HEK293 (cell line): ENCODE measurements at regions not wholly inside any gene's neighbourhood (a gene's known extent, or its start where the extent isn't known, plus 50 kb on each side); places are given as distances from the start of the nearest gene placed in this dataset.

Experiments used
- KLF10 ChIP-seq: fragments of 450-650 bp; IDR thresholded peaks from 2 replicates; pipeline ENCODE4 v1.5.1; 2018; ENCODE audit warnings: missing biosample characterization, mild to moderate bottlenecking, missing genetic modification characterization
- KLF16 ChIP-seq: fragments of 450-650 bp; formaldehyde crosslinking; IDR thresholded peaks from 2 replicates; pipeline ENCODE4 v1.5.1; 2017; ENCODE audit warnings: missing biosample characterization, missing genetic modification characterization
- ZNF521 ChIP-seq: fragments of 450-650 bp; formaldehyde crosslinking; IDR thresholded peaks from 2 replicates; pipeline ENCODE4 v1.5.1; 2017; ENCODE audit warnings: missing biosample characterization, mild to moderate bottlenecking, missing genetic modification characterization
- ZNF791 ChIP-seq: fragments of 450-650 bp; formaldehyde crosslinking; IDR thresholded peaks from 2 replicates; pipeline ENCODE4 v1.5.1; 2016; ENCODE audit warnings: missing biosample characterization, missing genetic modification characterization
- ZNF837 ChIP-seq: fragments of 450-650 bp; formaldehyde crosslinking; IDR thresholded peaks from 2 replicates; pipeline ENCODE4 v1.5.1; 2016; ENCODE audit warnings: missing biosample characterization, missing genetic modification characterization
- TF ChIP-seq, protein P1 (sequence below): fragments of 450-650 bp; formaldehyde crosslinking; IDR thresholded peaks from 2 replicates; pipeline ENCODE4 v1.5.1; 2016; ENCODE audit warnings: missing biosample characterization, missing genetic modification characterization
- TF ChIP-seq, protein P2 (sequence below): fragments of 450-650 bp; formaldehyde crosslinking; IDR thresholded peaks from 2 replicates; pipeline ENCODE4 v1.5.1; 2016; ENCODE audit warnings: missing biosample characterization, missing genetic modification characterization
- TF ChIP-seq, protein P3 (sequence below): fragments of 450-650 bp; formaldehyde crosslinking; optimal IDR thresholded peaks from 2 replicates; pipeline ENCODE3; 2016; ENCODE audit warnings: missing biosample characterization, mild to moderate bottlenecking, missing genetic modification characterization

DNA sequence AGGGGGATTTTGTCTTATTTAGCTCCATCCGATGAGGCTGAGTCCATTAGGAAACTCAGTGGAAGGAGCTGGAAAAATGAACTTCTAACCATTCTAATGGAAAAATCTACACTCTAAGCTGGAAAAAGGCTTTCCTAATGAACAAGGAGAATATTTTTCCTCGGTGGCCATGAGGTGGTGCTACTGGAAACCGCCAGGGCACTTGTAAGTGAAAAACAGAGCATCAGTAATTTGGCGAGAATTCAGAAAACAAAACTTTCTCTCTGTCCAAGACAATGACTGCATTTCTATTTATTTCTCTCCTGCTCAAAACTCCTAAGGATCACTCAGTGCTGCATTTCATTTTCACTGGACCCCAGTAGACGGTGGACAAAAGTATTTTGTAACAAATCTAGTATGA, 237.6 kb downstream of the TENT4A start:
- TF ChIP-seq KLF10 (tag by site-specific recombination) (no peak), KLF16 (tag by site-specific recombination) (no peak), ZNF791 (tag by site-specific recombination) (no peak), ZNF521 (no peak), ZNF837 (tag by site-specific recombination) (no peak)
- TF ChIP-seq, protein P1, sequence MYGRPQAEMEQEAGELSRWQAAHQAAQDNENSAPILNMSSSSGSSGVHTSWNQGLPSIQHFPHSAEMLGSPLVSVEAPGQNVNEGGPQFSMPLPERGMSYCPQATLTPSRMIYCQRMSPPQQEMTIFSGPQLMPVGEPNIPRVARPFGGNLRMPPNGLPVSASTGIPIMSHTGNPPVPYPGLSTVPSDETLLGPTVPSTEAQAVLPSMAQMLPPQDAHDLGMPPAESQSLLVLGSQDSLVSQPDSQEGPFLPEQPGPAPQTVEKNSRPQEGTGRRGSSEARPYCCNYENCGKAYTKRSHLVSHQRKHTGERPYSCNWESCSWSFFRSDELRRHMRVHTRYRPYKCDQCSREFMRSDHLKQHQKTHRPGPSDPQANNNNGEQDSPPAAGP = no peak
- TF ChIP-seq, protein P2, sequence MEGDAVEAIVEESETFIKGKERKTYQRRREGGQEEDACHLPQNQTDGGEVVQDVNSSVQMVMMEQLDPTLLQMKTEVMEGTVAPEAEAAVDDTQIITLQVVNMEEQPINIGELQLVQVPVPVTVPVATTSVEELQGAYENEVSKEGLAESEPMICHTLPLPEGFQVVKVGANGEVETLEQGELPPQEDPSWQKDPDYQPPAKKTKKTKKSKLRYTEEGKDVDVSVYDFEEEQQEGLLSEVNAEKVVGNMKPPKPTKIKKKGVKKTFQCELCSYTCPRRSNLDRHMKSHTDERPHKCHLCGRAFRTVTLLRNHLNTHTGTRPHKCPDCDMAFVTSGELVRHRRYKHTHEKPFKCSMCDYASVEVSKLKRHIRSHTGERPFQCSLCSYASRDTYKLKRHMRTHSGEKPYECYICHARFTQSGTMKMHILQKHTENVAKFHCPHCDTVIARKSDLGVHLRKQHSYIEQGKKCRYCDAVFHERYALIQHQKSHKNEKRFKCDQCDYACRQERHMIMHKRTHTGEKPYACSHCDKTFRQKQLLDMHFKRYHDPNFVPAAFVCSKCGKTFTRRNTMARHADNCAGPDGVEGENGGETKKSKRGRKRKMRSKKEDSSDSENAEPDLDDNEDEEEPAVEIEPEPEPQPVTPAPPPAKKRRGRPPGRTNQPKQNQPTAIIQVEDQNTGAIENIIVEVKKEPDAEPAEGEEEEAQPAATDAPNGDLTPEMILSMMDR (tag by site-specific recombination) = no peak
- TF ChIP-seq, protein P3, sequence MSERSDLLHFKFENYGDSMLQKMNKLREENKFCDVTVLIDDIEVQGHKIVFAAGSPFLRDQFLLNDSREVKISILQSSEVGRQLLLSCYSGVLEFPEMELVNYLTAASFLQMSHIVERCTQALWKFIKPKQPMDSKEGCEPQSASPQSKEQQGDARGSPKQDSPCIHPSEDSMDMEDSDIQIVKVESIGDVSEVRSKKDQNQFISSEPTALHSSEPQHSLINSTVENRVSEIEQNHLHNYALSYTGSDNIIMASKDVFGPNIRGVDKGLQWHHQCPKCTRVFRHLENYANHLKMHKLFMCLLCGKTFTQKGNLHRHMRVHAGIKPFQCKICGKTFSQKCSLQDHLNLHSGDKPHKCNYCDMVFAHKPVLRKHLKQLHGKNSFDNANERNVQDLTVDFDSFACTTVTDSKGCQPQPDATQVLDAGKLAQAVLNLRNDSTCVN (tag by site-specific recombination) = no peak
